HEK293T (cell line): ENCODE measurements at regions not wholly inside any gene's neighbourhood (a gene's known extent, or its start where the extent isn't known, plus 50 kb on each side); places are given as distances from the start of the nearest gene placed in this dataset.

Source experiments
- CTCF ChIA-PET: fragments of 350-600 bp; formaldehyde crosslinking; extraction: SDS; loops from one replicate; lab custom pipeline; 2021; ENCODE audit warnings: antibody characterized with exemption, inconsistent platforms; lab: Yijun Ruan, JAX
- POLR2A ChIA-PET: fragments of 350-600 bp; formaldehyde crosslinking; extraction: SDS; loops from one replicate; lab custom pipeline; 2020; ENCODE audit warnings: antibody characterized with exemption, inconsistent platforms; lab: Yijun Ruan, JAX
- DNase-seq: peaks from one replicate; pipeline ENCODE4 v3.0.0; 2012; ENCODE audit warnings: mixed read lengths; ENCODE audit errors: extremely low spot score
- ARNT ChIP-seq: fragments of 450-650 bp; IDR thresholded peaks from 2 replicates; pipeline ENCODE4 v1.6.1; 2017; ENCODE audit warnings: mild to moderate bottlenecking
- BHLHE40 ChIP-seq: fragments of 450-650 bp; IDR thresholded peaks from 2 replicates; pipeline ENCODE4 v1.6.1; 2016; ENCODE audit warnings: mild to moderate bottlenecking, moderate library complexity, borderline replicate concordance
- CTBP1 ChIP-seq: fragments of 450-650 bp; IDR thresholded peaks from 2 replicates; pipeline ENCODE4 v1.6.1; 2016; ENCODE audit warnings: borderline replicate concordance
- ELF4 ChIP-seq: fragments of 450-650 bp; IDR thresholded peaks from 2 replicates; pipeline ENCODE4 v1.6.1; 2017; ENCODE audit warnings: antibody characterized with exemption
- FOXA1 ChIP-seq: fragments of 450-650 bp; IDR thresholded peaks from 2 replicates; pipeline ENCODE4 v1.6.1; 2016; ENCODE audit warnings: mild to moderate bottlenecking
- FOXK2 ChIP-seq: fragments of 450-650 bp; IDR thresholded peaks from 2 replicates; pipeline ENCODE4 v1.6.1; 2016; ENCODE audit warnings: mild to moderate bottlenecking
- FOXM1 ChIP-seq: fragments of 450-650 bp; IDR thresholded peaks from 2 replicates; pipeline ENCODE4 v1.6.1; 2017; ENCODE audit warnings: mild to moderate bottlenecking, borderline replicate concordance
- HDGF ChIP-seq: fragments of 450-650 bp; IDR thresholded peaks from 2 replicates; pipeline ENCODE4 v1.6.1; 2017; ENCODE audit warnings: antibody characterized with exemption, borderline replicate concordance
- L3MBTL2 ChIP-seq: fragments of 450-650 bp; conservative IDR thresholded peaks from 2 replicates; pipeline ENCODE4 v1.6.1; 2016; ENCODE audit warnings: mild to moderate bottlenecking
- LEF1 ChIP-seq: fragments of 450-650 bp; IDR thresholded peaks from 2 replicates; pipeline ENCODE4 v1.6.1; 2017; ENCODE audit warnings: mild to moderate bottlenecking, borderline replicate concordance
- NFRKB ChIP-seq: fragments of 450-650 bp; IDR thresholded peaks from 2 replicates; pipeline ENCODE4 v1.6.1; 2016; ENCODE audit warnings: mild to moderate bottlenecking, moderate library complexity
- PKNOX1 ChIP-seq: fragments of 450-650 bp; IDR thresholded peaks from 2 replicates; pipeline ENCODE4 v1.6.1; 2016
- SP1 ChIP-seq: fragments of 450-650 bp; IDR thresholded peaks from 2 replicates; pipeline ENCODE4 v1.6.1; 2017
- SUZ12 ChIP-seq: fragments of 450-650 bp; IDR thresholded peaks from 2 replicates; pipeline ENCODE4 v1.6.1; 2016; ENCODE audit warnings: mild to moderate bottlenecking
- TARDBP ChIP-seq: fragments of 450-650 bp; IDR thresholded peaks from 2 replicates; pipeline ENCODE4 v1.6.1; 2016
- ZNF384 ChIP-seq: fragments of 450-650 bp; IDR thresholded peaks from 2 replicates; pipeline ENCODE4 v1.6.1; 2016

- DNase-seq = no peak
- ChIA-PET CTCF (interaction anchor here (0.5 kb wide), 1 partner anchor 10 kb away, joined by 5 read pairs; no protein-coding TSS in a partner anchor), POLR2A (no interaction called here)
- TF ChIP-seq SP1 = no peak
- TF ChIP-seq ZNF384 = no peak
- no peak for TF ChIP-seq CTBP1
- TF ChIP-seq NFRKB = no peak
- no peak for TF ChIP-seq SUZ12
- no peak for TF ChIP-seq HDGF
- TF ChIP-seq BHLHE40 = no peak
- TF ChIP-seq FOXA1 = no peak
- no peak for TF ChIP-seq LEF1
- TF ChIP-seq FOXM1 = no peak
- no peak for TF ChIP-seq L3MBTL2
- no peak for TF ChIP-seq PKNOX1
These were observed 260.1 kb downstream of the UACA start for GRCh38 chr15:70503073-70503745.

DNA sequence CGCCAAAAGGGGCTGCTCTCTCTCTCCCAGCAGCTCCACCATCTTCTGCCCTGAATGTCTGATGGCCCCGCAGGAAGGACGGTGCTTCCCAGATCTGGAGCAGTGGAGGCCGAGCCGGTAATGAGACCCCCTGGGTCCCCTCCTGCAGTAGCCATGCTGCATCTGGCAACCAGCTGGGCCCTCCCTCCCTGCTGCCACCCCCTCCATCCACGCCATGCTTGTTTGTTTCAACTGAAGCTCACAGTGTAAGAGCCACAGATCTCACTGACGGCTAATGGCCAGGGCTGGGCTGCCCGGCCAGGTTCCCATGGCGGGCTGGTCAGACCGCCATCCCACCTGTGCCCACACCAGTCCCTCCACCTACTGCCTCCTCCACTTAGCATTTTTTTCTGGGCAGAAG lies 260.8 kb downstream of the UACA start:
- no peak for TF ChIP-seq PKNOX1
- TF ChIP-seq FOXA1 = no peak
- TF ChIP-seq ARNT = no peak
- no peak for TF ChIP-seq LEF1
- TF ChIP-seq ELF4 = no peak
- no peak for TF ChIP-seq SP1
- TF ChIP-seq CTBP1 = no peak
- no peak for TF ChIP-seq FOXM1
- no peak for TF ChIP-seq FOXK2
- TF ChIP-seq TARDBP = no peak
- no peak for TF ChIP-seq NFRKB
- no peak for DNase-seq
- ChIA-PET POLR2A (interaction anchor here (1.2 kb wide), 1 partner anchor 199 kb away, joined by 3 read pairs; no protein-coding TSS in a partner anchor), CTCF (no interaction called here)

DNA sequence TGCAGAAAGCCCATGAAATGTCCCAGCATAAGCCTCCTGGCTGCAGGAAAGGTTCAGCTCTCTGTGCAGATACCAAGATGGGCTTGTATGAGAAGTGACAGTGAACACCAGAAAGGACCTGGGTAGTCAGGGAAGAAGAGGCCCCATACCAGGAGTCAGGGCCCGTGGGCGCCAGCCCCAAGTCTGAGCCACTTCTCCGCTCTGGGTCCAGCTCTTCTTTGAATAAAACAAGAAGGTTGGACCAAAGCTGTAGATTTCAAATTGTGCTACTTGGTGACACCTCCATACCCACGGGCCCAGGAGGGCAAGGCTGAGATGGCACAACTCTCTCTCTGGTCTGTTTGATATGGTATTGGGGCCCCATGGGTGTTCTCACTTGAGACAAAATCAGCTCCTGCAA lies 261.5 kb downstream of the UACA start:
- ChIA-PET POLR2A (interaction anchor here (1.2 kb wide), 1 partner anchor 200 kb away, joined by 3 read pairs; no protein-coding TSS in a partner anchor), CTCF (no interaction called here)

GRCh38 chr15:70501121-70501727 lies 262.1 kb downstream of the UACA start:
- ChIA-PET CTCF (no interaction called here), POLR2A (interaction anchor here (1.2 kb wide), 1 partner anchor 200 kb away, joined by 3 read pairs; no protein-coding TSS in a partner anchor)
- DNase-seq = no peak
- TF ChIP-seq CTBP1 = no peak
- TF ChIP-seq ZNF384 = no peak
- TF ChIP-seq ELF4 = no peak
- TF ChIP-seq SUZ12 = no peak
- no peak for TF ChIP-seq L3MBTL2
- no peak for TF ChIP-seq FOXM1
- no peak for TF ChIP-seq TARDBP
- TF ChIP-seq SP1 = no peak
- no peak for TF ChIP-seq NFRKB
- TF ChIP-seq ARNT = no peak
- TF ChIP-seq FOXA1 = no peak
- no peak for TF ChIP-seq LEF1
- no peak for TF ChIP-seq HDGF
- no peak for TF ChIP-seq BHLHE40
- TF ChIP-seq FOXK2 = no peak
- no peak for TF ChIP-seq PKNOX1

More for the DNA sequence above, 261.5 kb downstream of the UACA start:
- DNase-seq = no peak
- TF ChIP-seq LEF1 (no peak), SP1 (no peak), CTBP1 (no peak), ELF4 (no peak), ARNT (no peak), FOXA1 (no peak), HDGF (no peak)

GRCh38 chr15:70499791-70500190 lies 263.6 kb downstream of the UACA start:
- CTCF ChIA-PET = interaction anchor here (0.6 to 1.2 kb wide), 3 partner anchors 11 to 33 kb away, joined by 3 to 5 read pairs (median 4); no protein-coding TSS in a partner anchor

More at GRCh38 chr15:70499791-70500190, 263.6 kb downstream of the UACA start:
- no peak for DNase-seq
- no peak for TF ChIP-seq FOXA1
- TF ChIP-seq LEF1 = no peak
- no peak for TF ChIP-seq ARNT
- no peak for TF ChIP-seq BHLHE40
- no peak for TF ChIP-seq ELF4
- TF ChIP-seq TARDBP = no peak
- TF ChIP-seq CTBP1 = no peak
- no peak for TF ChIP-seq NFRKB
- no peak for TF ChIP-seq SP1
- TF ChIP-seq FOXM1 = no peak
- no peak for TF ChIP-seq L3MBTL2
- TF ChIP-seq SUZ12 = no peak
- TF ChIP-seq ZNF384 = no peak
- TF ChIP-seq FOXK2 = no peak
- TF ChIP-seq HDGF = no peak
- TF ChIP-seq PKNOX1 = no peak
- POLR2A ChIA-PET = interaction anchor here (1.2 kb wide), 1 partner anchor 9 kb away, joined by 5 read pairs; no protein-coding TSS in a partner anchor
